ENCODE measurements at regions not wholly inside any gene's neighbourhood (a gene's known extent, or its start where the extent isn't known, plus 50 kb on each side); places are given as distances from the start of the nearest gene placed in this dataset.
A peak's percentile ranks its signal among the peaks of the same experiment; 100 is the strongest.

DNA sequence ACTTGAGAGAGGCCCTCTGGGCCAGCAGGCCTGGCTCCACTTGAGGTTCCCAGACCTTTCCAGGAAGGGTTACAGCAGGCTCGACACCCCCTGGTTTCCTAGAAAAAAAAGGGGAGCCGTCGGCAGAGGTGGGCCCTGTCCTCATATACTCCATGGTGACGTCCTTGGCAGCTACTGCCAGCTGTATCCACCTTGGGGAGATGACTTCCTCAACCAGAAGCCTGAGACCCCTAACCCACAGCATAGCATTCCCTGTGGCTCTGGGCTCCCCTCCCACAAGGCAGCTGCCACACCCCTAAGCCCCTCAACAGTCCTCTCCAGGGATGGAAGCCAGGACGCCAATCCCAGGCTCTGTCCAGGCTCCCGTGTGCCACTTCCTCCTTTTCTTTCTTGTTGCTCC is 294.8 kb downstream of the CDC5L start:
- no peak for DNase-seq

DNA sequence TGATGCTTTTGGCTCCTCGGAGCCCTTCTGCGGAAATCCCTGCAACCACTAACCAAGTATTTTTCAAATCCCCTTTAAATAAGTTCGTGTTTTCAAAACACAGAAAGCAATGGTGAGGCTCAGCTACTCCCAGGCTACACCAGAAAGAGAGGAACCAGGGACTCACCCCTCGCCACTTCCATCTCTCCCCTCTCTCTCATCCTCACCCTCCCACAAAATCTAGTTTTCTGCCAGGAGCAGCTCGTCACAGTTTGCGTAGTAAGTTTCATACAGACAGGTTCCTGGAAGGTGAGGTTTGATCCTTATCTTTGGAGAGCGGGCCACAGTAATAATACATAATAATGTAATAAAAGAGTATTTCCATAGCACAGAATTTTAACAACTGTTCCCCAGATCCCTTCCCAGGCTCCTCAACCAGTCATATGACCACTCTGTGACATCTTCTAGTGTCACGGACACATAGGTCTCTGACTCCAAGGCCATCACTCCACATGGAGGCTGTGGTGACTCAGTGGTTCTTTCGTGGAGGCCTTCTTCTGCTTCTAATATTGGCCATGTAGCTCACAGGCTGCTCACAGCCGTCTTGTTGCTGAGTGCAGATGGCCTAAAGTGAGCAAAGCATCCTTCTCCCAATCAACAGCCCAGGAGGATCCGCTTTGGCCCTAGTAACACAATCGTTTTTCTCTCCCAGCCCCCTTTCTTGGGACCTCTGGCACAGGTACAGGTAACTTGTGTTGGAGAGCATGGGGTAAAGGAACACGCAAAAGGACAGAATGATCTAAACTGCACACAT is 295.7 kb downstream of the CDC5L start:
- no peak for DNase-seq

DNA sequence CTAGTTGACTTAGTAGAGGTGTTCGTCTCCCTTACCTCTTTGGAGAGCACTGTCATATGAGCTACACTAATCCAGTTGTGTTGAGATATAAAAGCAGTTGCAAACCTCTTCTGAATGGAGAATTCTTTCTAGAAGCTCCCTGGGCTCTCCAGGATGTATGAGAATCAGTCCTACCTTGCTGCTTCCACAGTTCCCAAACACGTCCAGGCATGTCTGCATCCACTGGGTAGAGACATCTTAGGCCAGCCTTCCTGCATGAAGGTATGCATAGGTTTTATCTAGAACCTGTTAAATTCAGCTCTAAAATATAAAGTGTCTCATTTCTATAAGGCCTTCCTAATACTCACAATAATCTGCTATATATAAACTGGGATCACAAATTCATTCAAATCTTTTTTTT is 297.7 kb downstream of the CDC5L start:
- no peak for DNase-seq

DNA sequence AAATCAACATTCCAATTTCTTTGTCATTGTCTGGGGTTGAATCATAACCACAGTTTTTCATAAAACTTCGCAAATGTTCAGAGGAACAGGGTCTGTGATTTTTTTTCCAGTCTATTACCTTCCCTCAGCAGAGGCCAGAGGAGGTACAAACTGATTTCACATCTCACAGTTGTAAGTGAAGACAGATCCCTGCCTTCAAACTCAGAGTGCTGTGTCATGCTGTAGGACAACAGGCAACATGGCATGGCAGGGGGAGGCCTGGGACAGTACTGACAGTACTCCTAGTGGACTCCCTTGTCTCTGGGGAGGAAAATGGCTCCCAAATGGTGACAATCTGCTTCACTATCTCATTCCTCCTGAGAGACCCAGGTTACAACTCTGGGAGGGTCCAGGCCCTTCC is 308.6 kb downstream of the CDC5L start:
- DNase-seq, result no peak

DNA sequence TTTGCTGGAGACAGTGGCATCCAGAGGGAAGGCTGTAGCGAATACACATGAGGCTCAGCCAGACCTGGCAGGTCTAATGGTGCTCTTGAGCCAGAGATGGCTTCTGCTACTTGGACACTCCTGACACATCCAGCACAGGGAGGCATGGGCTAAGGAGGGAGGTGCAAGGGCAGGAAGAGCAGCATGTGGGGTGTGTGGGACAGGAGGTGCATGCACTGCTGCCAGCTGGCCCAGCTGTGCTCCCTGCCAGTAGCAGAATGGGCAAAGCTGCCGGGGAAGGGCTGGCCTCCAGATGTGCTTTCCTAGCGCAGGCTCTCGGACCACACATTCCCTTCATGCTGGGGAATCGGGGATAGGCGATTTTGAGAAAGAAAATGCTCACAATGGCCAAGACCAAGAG is 309.2 kb downstream of the CDC5L start:
- no peak for DNase-seq

DNA sequence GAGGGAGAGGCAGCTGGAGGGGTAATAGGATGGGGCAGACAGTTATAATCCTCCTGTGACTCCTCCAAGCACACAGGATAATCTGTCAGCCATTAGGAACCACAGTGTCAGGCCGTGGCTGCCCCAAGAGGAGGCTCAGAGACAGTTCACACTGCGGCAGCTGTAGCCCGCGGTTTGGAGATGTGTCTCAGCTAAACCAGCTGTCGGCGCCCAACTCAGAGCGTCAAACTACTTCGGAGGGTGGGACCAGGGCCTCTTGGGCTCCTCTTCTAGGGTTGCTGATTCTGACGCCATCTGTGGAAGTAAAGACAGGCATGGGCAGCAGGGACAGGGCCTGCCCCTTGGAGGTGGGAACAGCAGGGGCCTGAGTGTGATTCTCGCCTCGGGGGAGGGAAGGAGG is 309.8 kb downstream of the CDC5L start:
- DNase-seq, result no peak

DNA sequence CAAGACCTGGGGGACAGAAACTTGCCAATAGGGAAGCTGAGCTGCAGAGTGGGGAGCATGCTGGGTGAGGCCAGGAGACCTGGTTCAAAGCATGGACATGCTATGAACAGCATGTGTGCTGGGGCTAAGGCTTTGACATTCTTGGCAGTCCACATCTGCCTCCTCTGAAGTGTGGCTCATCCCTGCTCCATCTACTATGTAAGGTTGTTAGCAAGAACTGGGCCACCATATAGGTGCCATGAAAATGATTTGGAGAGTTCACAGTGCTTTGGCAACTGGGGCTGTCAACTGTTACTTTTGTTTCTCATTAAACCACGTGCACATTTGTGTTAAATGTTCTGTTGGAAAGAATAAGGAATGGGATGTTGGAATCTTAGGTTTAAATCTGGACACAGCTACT is 311.1 kb downstream of the CDC5L start:
- no peak for DNase-seq

DNA sequence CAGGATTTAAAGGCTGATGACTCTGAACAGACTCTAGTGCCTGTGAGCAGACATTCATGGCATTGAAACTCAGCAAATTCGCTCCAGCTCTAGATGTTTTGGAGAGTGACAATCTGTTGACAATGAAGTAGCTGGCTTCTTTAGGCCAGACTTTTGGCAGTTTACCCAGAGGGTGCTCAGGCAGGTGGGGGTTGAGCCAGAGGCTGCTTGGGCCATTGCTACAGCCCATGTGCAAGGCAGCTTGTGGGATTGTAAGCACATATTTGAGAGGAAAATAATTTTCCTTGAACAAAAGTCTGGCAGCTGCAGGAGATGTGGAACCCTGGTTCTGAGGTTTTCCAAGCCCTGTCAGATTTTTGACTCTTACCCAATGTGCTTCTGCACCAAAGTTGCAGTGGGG is 311.6 kb downstream of the CDC5L start:
- DNase-seq, result no peak

DNA sequence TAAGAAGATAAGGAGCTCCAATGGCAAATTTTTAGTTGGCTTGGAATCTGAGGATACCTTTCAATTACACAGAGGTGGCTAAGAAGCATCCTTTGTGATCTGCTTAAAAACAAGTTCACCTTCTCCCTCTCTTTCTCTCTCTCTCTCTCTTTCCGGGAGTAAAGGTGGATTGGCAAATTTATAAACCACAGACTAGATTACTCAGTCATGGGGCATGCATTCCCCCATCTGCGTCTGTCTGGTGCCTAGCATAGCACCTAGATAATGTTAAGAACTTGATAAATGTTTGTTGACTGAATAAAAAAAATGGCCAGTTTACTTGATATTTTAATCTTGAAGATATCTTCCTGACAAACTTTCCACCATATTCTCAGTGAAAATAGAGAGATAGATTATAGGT is 312.3 kb downstream of the CDC5L start:
- DNase-seq, result no peak

DNA sequence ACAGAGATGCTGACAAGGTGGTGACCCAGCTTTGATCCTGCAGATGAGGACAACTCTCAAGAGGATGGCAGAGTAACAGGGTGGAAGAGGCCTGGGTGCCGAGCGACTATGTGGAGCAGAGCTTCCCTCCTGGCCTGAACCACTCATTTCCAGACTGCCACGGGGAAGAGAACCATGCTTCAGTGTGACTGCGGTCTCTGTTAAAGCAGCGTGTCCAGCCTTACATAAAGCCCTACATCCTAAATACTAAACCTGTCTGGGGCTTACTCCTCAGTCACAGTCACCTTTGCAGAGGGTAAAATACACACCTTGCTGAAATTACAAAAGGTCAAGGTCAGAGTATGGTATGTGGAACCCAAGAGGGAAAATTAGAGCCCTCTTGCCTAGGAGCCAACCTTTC is 312.9 kb downstream of the CDC5L start:
- no peak for DNase-seq

DNA sequence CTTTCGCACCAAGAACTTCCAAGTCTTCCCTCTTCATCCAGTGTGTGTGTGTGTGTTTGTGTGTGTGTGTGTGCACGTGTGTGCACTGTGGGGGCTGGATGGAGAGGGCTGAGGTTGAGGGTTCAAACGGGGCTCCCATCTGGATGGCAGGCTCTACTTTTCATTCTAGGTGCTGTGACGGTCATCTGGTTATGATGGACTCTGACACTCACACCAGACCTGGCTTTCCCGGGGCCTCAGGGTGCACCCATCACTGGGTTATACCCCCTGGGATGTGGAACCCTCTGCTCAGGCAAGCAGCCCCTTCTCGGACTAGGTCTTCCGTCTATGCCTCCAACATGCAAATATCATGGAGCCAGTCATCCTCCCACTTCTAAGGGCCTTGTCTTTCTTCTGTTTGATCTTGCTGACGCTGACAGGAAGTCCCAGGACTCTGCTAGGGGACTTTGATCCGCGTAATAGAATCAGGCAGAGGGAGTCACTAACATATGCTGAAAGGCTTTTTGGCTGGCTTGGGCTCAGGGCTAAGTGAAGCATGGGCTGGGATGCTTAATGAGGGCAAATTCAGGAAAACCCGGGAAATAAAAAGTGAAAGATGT is 313.6 kb downstream of the CDC5L start:
- DNase-seq, result no peak

DNA sequence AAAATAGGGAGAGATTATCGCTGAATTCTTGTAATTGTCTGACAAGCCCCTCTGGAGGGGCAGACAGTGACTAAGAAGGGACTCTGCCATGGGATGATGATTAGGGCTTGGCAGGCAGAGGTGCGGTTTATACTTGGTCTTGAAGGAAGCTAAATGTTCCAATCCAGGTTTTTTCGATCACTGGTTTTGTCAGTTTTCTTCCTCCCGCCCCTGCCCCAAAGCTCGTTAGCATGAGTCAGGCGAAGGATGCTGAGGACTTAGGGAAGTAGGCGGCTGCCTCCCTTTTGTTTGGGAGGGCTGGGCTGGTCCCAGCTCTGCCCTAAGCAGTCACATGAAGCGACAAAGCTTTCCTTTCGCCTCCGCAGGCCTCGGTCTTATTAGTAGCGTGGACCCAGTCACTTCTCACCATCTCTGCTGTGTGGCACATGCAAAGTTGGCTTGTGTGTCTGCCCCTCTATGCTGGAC is 314.2 kb downstream of the CDC5L start:
- no peak for DNase-seq

DNA sequence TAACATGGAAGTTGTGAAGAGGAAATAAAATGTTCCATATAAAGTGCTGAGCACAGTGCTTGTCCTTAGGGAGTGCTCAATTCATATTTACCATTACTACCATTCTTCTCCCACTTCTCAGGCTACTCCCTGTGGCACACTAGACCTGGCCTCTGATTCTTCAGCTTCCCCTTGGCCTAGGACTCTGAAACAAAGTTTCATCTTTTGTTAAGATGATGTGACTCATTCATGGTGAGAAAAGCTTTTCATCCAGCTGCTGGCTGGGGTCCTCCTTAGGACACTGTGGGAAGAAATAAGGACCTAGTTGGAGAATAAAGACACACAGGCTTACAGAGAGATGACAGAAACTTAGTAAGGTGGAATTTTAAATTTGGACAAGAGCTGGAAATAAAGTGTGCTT is 314.8 kb downstream of the CDC5L start:
- DNase-seq, result no peak

DNA sequence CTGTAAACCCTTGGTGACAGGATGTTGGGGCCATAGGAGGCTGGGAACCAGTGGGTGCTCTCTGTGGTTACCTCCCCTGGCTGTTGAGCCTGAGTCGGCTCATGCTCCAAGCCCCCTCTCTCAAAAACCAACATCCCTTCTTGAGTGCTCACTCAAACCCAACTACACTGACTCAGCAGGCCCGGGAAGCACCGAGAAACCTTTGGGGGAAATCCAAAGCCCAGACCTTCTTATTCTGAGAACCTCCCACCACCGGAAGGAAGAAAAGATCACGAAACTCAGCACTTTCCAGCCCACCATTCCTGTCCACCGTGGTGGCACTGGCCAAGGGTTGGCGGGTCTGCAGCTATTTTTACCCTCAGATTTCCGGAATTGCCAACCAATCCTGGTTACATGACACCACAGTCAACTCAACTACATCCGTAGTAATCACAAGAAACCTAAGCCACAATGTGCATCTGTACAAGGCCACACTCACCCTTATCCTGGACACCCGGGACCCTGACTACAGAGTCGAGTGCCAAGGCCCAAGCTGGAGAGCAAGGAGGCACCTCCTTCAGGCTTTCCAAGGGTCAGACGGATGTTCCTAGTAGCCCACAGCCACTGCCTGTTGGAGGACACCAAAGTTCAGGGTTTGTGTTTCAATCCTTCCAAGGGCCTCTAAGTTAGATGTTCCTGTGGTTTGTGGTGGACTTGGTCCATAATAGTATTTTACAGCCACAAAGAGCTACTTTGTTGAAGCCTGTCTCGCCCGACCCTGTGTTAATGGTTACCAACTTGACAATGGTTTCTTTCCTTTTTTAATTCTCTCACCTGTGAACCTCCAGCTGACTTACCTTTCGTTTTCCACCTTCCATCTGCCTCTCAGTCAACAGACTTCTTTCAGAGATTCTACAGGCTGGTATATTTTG is 317.0 kb downstream of the CDC5L start:
- DNase-seq, result peak; percentile 15 to 28

DNA sequence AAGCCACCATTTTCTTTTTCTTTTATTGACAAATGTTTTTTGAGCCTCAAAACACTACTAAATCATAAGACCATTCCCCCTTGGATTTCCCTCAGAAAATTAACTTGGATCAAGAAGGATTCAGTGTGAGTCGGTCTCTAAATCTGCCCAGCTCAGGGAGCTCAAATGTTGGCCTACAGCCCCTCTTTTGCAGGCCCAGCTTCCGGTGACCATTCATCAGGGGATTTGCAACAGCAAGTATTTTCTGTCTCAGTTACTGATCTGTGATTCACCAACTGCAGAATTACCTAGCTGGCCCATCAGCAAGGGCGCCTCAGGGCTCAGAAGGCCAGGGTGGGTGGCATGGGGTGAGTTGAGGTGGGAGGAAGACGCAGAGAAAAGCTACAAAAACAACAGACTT is 318.1 kb downstream of the CDC5L start:
- DNase-seq, result no peak

DNA sequence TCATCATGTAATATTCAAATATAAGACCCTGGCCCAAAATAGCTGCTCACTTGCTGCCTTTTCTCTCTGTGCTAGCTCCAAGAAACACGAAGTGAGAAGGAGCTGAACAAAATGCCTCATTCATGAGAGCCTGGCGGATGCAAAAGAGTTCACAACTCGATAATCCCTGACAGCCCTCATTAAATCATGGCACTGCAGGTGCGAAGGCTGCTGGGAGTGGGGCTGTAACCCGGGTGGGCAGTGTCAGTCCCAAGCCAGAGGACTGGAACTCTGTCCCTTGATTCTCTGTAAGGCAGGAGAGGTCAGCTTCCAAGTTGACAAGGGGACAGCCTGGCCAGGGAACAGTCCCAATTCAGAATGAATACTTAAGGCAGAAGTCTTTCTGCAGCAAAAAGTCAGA is 318.5 kb downstream of the CDC5L start:
- DNase-seq, result no peak

DNA sequence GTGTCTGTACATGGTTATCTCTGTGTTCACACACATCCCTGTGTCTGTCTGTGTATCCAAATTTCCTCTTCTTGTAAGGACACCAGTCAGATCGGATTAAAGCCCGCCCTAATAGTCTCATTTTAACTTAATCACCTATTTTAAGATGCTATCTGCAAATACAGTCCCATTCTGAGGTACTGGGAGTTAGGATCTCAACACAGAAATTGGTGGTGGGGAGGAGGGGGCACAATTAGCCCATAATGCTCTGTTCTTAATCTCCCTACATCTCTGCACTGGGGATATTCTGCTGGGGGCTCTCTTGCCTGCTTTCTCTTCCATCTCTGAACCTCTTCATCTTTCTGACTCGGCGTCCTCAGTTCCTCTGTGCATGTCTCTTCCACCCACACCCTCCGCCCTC is 320.7 kb downstream of the CDC5L start:
- no peak for DNase-seq

DNA sequence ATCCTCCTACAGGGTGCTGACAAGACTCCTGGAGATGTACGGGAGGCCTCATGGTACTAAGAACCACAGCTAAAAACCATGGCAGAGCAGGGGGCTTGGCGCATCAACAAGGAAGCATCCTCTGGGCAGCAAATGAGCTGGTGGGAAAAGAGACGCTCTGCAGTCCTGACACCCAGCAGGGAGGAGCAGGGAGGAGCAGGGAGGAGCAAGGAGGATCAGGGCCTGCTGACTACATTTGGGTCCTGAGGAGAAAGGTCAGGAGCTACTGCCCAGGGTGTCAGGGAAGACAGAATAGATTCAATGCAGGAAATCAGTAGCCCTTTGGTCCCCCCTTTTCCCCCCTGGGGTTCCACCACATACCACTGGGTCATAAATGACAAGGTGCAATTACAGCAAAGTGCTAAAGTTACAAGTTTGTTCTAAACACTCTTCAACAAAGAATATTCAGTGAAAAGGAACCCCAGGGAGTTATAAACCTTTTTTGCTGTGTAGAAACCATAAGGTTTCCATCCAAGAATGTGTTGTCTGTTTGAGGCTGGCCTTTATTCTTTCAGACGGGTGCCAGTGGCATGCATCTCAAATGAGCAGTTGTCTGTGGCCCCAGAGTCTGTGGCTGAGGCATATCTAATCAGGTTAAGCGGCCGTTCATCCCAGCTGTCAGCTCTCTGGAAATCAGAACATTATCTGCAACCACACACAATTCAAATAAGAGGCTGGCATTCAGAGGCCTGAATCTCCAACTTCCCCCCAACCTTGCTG is 325.0 kb downstream of the CDC5L start:
- no peak for DNase-seq

DNA sequence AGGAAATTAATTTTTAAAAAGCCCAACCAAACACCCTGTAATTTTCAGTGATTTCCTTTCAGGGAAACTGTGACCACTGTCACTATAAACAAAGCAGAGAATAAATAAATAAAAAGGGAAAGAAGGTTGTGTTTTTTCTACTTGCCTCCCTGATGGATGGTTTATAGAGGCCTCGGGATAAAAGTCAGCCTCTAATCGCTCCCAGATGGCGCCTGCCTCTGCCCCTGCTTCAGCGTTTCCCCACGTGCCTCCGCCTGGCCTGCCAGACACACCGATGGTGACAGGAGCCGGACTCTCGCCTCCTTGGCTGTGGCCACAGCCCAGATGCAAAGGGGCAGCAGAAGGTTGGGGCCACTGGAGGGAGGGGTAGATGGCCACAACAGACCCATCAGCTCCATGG is 327.7 kb downstream of the CDC5L start:
- no peak for DNase-seq

DNA sequence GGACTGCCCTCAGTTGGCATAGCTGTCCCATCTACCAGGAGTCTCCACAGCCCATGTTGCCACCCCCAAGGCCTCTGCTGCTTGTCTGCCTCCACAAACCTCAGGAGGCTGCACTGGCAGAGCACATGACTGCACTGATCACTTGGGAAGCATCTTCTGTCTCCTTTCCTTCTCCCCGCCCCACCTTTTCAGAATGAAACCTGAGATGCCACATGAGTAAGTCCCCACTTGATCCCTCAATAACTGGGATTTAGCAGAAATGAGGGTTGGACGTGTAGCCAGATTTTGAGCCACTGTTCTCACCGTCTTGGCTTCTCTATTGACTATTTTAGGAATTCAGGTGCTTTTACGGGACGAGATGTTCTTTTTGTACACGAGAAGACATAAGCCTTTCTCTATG is 328.4 kb downstream of the CDC5L start:
- no peak for DNase-seq

DNA sequence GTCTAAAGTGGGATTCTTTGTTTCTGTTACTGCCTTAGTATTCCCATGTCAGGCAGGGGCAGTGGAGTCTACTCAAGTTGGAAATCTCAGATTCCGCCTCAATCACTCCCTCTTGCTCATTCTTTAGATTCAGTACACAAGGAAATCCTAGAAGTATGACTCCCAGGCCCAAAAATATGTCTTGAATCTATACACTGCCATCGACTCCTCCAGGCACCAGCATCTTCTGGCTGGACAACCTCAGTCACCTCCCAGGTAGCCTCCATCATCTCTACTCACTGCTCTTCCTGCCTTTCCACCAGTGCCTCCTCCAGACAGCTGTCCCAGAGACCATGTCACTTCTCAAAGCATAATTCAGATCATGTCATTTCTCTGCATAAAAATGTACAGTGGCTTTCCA is 329.9 kb downstream of the CDC5L start:
- DNase-seq, result no peak

DNA sequence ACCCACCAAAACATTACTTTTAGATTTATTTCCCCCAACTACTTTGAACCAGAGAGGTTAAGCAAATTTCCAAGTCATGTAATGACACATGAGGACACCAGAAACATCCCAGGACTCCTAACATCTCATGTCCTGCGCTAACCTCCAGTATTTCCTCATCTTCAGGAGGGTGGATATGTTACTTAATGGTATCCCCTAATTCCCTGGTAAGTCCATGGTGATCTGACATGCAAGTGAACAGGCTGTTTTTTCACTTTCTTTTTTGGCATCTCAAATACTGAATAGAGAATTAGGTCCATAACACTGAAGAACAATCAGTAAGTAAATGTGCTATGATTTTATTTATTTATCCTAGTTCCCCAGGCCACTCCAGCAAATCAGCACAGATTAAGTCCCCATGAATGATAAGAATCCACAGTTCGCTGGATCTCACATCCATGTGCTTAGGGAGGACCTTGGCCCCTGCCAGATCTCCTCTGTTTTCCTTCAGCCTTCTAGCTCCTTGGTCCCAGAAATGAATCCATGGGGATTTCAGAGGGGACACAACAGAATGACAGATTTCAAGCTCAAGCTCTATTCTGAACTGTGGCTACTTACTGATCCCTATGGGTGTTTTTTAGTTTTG is 334.6 kb downstream of the CDC5L start:
- DNase-seq, result no peak

DNA sequence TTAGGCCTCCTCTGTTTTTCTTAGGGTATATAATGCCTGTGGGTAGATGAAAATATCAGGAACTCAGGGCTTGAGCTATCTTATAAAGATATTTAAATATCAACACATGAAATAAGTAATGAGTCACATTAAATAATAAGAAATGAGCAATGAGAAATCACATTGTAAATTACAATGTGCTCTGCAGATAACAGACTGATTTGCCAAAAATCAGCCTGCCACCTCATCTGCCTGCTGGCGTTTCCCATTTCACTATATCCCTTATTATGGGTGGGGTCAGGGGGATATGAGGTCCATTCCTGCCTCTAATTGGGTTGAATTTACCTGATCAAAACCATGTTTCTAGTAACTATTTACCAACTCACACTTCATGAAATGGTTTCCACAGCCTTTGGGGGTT is 335.2 kb downstream of the CDC5L start:
- DNase-seq, result no peak

All from stimulated activated CD4-positive, alpha-beta T cell treated with anti-CD3 and anti-CD28 coated beads, Interleukin-2, amount 100 ng/mL, for 48 hours (primary cell).